GM10248 (cell line): ENCODE measurements at regions not wholly inside any gene's neighbourhood (a gene's known extent, or its start where the extent isn't known, plus 50 kb on each side); places are given as distances from the start of the nearest gene placed in this dataset.

ENCODE experiments used
- CTCF ChIA-PET: fragments of 300-600 bp; sonication (Branson Sonifier 250); formaldehyde crosslinking; extraction: SDS; loops from one replicate; lab custom pipeline; 2021; ENCODE audit warnings: antibody characterized with exemption; lab: Yijun Ruan, JAX
- POLR2A ChIA-PET: fragments of 350-650 bp; sonication (Branson Sonifier 250); formaldehyde crosslinking; extraction: SDS; loops from one replicate; lab custom pipeline; 2020; ENCODE audit warnings: antibody characterized with exemption; lab: Yijun Ruan, JAX
- DNase-seq: peaks from one replicate; pipeline ENCODE4 v3.0.0; 2012; ENCODE audit errors: extremely low spot score
- TF ChIP-seq, protein P1 (sequence below): IDR thresholded peaks from 2 replicates; pipeline ENCODE4 v1.5.1; 2012; ENCODE audit warnings: mild to moderate bottlenecking, low read depth; ENCODE audit errors: extremely low read depth, missing control alignments, control extremely low read depth

DNA sequence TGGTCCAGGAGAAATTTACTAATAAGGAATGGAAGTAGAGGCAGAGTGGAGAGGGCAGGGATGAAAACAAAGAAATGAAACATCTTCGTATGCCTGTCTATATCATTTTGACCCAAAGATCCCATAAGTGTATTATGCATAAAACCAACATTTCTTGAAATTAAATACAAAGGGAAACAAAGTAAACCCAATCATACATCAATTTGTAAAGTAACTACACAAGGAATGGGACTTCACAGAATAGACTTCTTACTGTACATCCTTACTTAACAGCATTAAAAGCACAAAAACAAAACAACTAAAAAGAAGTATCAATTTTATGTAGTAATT lies 253.6 kb upstream of the CCDC179 start:
- CTCF ChIA-PET = interaction anchor here (0.8 to 3.6 kb wide), 9 partner anchors 9 to 427 kb away, joined by 3 to 20 read pairs (median 5); no protein-coding TSS in a partner anchor

DNA sequence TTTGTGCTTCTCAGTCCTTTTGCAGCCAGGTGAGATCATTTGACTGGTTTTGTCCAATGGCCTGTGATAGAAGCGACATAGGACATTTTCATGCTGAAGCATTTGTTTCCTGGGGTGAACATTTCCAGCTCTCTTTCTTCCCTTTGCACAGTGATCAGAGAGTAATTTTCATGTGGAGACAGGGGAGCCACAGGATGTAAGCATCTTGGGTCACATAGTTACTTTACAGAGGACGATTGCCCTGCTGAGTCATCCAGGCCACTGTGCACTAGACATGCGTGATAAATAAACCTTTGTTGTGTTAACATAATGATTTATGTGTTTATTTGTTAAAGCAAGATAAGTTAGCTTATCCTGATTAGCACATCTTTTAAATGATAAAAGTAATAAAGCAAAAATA lies 263.5 kb upstream of the CCDC179 start:
- no peak for DNase-seq
- ChIA-PET POLR2A (no interaction called here), CTCF (interaction anchor here (1.0 to 3.1 kb wide), 2 partner anchors 10 to 16 kb away, joined by 3 to 20 read pairs; no protein-coding TSS in a partner anchor)
- TF ChIP-seq, protein P1, sequence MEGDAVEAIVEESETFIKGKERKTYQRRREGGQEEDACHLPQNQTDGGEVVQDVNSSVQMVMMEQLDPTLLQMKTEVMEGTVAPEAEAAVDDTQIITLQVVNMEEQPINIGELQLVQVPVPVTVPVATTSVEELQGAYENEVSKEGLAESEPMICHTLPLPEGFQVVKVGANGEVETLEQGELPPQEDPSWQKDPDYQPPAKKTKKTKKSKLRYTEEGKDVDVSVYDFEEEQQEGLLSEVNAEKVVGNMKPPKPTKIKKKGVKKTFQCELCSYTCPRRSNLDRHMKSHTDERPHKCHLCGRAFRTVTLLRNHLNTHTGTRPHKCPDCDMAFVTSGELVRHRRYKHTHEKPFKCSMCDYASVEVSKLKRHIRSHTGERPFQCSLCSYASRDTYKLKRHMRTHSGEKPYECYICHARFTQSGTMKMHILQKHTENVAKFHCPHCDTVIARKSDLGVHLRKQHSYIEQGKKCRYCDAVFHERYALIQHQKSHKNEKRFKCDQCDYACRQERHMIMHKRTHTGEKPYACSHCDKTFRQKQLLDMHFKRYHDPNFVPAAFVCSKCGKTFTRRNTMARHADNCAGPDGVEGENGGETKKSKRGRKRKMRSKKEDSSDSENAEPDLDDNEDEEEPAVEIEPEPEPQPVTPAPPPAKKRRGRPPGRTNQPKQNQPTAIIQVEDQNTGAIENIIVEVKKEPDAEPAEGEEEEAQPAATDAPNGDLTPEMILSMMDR = no peak

More for the DNA sequence above, 253.6 kb upstream of the CCDC179 start:
- POLR2A ChIA-PET = no interaction called here
- TF ChIP-seq, protein P1 = no peak
- DNase-seq = no peak

DNA sequence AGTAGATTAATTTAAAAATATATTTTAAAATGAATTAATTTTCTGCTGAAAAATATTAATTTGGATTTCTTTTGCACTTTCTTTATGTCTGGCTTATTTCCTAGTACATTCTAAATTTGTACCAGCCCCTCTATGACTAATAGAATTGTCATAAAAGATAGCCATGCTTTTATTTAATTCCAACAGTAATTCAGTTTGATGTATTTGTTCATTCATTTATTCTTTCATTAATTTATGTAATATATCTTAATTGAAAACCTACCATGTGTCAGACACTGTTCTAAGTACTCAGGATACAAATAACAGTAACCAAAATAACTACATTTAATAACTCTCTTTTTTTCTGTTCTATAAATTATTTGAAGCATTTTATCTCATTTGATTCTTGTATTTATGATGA lies 264.0 kb upstream of the CCDC179 start:
- TF ChIP-seq, protein P1 = no peak
- CTCF ChIA-PET = interaction anchor here (1.0 to 3.1 kb wide), 2 partner anchors 11 to 16 kb away, joined by 3 to 20 read pairs; no protein-coding TSS in a partner anchor
- no peak for DNase-seq
- POLR2A ChIA-PET = no interaction called here

DNA sequence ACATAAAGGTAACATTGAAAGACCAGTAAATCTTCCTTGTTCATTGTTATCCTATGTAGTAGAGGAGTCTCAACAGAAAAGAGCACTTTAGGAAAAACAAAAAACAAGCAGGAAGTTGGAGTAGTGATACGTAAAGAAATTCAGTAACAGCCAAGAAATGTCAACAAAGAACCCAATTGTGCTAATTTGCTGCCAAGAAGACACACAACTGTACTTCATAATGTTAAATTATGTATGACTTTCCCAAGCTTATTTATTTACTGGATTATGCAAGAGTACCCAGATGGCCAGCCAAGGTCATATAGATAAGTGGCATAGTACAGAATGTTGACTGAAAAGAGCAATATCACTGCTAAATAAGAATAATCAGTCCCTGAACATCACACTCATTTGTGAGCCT lies 264.7 kb upstream of the CCDC179 start:
- TF ChIP-seq, protein P1 = no peak
- POLR2A ChIA-PET = no interaction called here
- CTCF ChIA-PET = no interaction called here
- DNase-seq = no peak

DNA sequence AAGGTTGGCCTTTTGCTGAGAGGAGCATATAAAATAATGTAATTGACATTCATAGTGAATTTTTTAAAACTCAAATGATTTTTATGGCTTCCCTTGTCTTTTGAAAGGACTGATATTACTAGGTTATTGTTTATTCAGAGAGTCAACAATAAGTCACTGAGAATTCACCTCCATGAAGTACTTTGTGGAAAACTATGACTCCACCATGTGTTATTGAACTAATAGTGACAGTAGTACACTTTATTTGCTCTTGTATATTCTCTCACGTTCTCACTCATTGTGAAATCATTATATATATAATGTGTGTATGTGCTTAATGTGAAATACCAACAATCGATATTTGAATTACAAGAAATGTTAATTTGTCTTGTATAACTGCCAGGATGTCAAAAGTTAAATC lies 267.4 kb upstream of the CCDC179 start:
- ChIA-PET CTCF (interaction anchor here (1.6 kb wide), 1 partner anchor 14 kb away, joined by 3 read pairs; no protein-coding TSS in a partner anchor), POLR2A (no interaction called here)
- no peak for DNase-seq
- TF ChIP-seq, protein P1 = no peak

DNA sequence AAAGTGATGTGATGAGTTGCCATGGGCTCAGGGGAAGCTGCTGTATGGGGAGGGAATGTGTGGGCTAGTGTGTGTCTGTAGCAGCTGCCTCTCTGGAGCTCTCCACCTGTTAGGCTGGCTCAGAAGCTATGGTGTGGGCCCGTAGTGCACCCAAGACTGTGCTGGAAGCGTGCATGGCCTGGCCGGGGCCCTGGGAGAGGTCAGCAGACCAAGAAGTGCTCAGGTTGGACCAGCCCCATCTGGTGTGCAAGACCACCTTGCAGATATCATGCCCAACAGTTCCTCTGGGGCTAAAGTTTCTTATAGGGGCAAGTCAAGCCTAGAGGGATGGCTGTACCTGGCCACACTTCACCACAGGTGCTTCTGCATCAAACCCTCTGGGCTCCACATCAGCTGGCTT lies 274.4 kb upstream of the CCDC179 start:
- ChIA-PET POLR2A (no interaction called here), CTCF (no interaction called here)
- no peak for DNase-seq
- TF ChIP-seq, protein P1 = no peak

DNA sequence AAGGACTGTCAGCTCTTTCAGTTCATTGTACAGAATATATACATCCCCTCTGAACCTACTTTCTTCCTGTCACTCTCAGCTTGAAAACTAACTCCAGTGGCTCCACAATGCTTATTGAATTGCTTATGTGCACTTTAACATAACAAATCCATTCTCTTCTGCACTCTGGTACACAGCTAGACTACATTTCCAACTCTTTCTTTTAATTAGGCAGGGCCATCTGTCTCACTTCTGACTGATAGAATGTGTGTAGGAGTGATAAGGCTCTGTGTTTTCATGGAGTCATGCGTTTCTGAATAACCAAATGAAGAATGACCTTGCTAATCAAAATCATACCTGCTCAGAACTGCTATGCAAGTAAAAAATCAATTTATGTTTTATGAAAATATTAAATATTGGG lies 278.5 kb upstream of the CCDC179 start:
- ChIA-PET POLR2A (no interaction called here), CTCF (no interaction called here)
- DNase-seq = no peak
- TF ChIP-seq, protein P1 = no peak
